Loucy (cell line): ENCODE measurements at regions not wholly inside any gene's neighbourhood (a gene's known extent, or its start where the extent isn't known, plus 50 kb on each side); places are given as distances from the start of the nearest gene placed in this dataset.

Experiments used
- H2AFZ ChIP-seq: fragments of 200-600 bp; sonication (generic); 2 replicates; pipeline ENCODE4 v1.6.0; 2016; ENCODE audit warnings: antibody characterized with exemption, mild to moderate bottlenecking, low read length, moderate library complexity
- H3F3A ChIP-seq: fragments of 200-600 bp; 2 replicates; pipeline ENCODE4 v1.6.0; 2016; ENCODE audit warnings: antibody characterized with exemption, low read depth, mild to moderate bottlenecking
- H3K27me3 ChIP-seq: fragments of 200-600 bp; sonication (generic); 2 replicates; pipeline ENCODE4 v1.6.1; 2014; ENCODE audit warnings: low read length, mild to moderate bottlenecking; ENCODE audit not compliant: insufficient read depth, poor library complexity, severe bottlenecking
- H3K36me3 ChIP-seq: fragments of 200-600 bp; sonication (generic); 2 replicates; pipeline ENCODE4 v1.6.1; 2016; ENCODE audit warnings: low read length; ENCODE audit not compliant: insufficient read depth
- H3K4me1 ChIP-seq: fragments of 200-600 bp; sonication (generic); 2 replicates; pipeline ENCODE4 v1.5.1; 2014; ENCODE audit warnings: low read length, mild to moderate bottlenecking; ENCODE audit not compliant: insufficient read depth, poor library complexity, severe bottlenecking
- H3K4me2 ChIP-seq: fragments of 200-600 bp; sonication (generic); 2 replicates; pipeline ENCODE4 v1.6.0; 2014; ENCODE audit warnings: antibody characterized with exemption, low read length, low read depth, mild to moderate bottlenecking; ENCODE audit not compliant: poor library complexity, severe bottlenecking
- H3K4me3 ChIP-seq: fragments of 200-600 bp; sonication (generic); 2 replicates; pipeline ENCODE4 v1.5.1; 2014; ENCODE audit warnings: low read length, mild to moderate bottlenecking, mixed read lengths; ENCODE audit not compliant: poor library complexity, severe bottlenecking
- H3K79me2 ChIP-seq: fragments of 200-600 bp; sonication (generic); 2 replicates; pipeline ENCODE4 v1.6.1; 2014; ENCODE audit warnings: low read length; ENCODE audit not compliant: insufficient read depth
- H3K9ac ChIP-seq: fragments of 200-600 bp; sonication (generic); 2 replicates; pipeline ENCODE4 v1.6.0; 2014; ENCODE audit warnings: mild to moderate bottlenecking, low read depth, low read length, moderate library complexity; ENCODE audit not compliant: poor library complexity, severe bottlenecking
- H3K9me2 ChIP-seq: fragments of 200-600 bp; sonication (generic); replicated peaks from 2 replicates; pipeline ENCODE4 v1.6.1; 2016; ENCODE audit warnings: low read depth, low read length, mixed read lengths
- H3K9me3 ChIP-seq: fragments of 200-600 bp; sonication (generic); 2 replicates; pipeline ENCODE4 v1.6.1; 2014; ENCODE audit warnings: mild to moderate bottlenecking, antibody characterized with exemption, low read length, low read depth; ENCODE audit not compliant: insufficient read depth
- H4K20me1 ChIP-seq: fragments of 200-600 bp; sonication (generic); 2 replicates; pipeline ENCODE4 v1.6.0; 2014; ENCODE audit warnings: antibody characterized with exemption, low read length, mild to moderate bottlenecking; ENCODE audit not compliant: insufficient read depth, poor library complexity, severe bottlenecking
- EZH2phosphoT487 ChIP-seq: fragments of 200-600 bp; IDR thresholded peaks from 2 replicates; pipeline ENCODE4 v1.6.1; 2018; ENCODE audit warnings: antibody characterized with exemption, mild to moderate bottlenecking, moderate library complexity, borderline replicate concordance
- TF ChIP-seq, protein P1 (sequence below): fragments of 200-600 bp; sonication (generic); conservative IDR thresholded peaks from 2 replicates; pipeline ENCODE4 v1.5.1; 2014; ENCODE audit warnings: mild to moderate bottlenecking, antibody characterized with exemption, low read length

DNA sequence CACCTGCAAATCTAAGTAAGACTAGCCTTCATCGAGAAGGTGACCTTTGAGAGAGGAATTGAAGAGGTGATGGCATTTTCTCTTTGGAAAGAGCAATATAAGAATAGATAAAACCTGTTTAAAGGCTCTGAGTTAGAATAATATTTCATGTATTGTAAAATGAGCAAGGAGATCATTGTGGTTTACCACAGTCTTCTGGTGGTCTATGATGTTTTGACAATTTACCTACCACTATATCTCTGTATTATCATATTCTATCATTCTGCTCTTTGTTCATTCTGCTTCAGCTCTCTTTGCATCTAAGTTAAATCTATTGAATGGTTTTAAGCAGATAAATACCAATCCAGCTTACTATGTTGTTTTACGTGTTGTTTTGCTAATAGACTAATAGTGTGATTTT, 982.3 kb downstream of the SI start:
- H3K79me2 ChIP-seq, result no peaks in the 10 kb centered on the region
- TF ChIP-seq EZH2phosphoT487, result no peak
- TF ChIP-seq, protein P1, sequence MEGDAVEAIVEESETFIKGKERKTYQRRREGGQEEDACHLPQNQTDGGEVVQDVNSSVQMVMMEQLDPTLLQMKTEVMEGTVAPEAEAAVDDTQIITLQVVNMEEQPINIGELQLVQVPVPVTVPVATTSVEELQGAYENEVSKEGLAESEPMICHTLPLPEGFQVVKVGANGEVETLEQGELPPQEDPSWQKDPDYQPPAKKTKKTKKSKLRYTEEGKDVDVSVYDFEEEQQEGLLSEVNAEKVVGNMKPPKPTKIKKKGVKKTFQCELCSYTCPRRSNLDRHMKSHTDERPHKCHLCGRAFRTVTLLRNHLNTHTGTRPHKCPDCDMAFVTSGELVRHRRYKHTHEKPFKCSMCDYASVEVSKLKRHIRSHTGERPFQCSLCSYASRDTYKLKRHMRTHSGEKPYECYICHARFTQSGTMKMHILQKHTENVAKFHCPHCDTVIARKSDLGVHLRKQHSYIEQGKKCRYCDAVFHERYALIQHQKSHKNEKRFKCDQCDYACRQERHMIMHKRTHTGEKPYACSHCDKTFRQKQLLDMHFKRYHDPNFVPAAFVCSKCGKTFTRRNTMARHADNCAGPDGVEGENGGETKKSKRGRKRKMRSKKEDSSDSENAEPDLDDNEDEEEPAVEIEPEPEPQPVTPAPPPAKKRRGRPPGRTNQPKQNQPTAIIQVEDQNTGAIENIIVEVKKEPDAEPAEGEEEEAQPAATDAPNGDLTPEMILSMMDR, result no peak
- peaks cover 6% of the 10 kb centered on the region for H3K4me1 ChIP-seq
- no peaks in the 10 kb centered on the region for H3K27me3 ChIP-seq
- H3K36me3 ChIP-seq, result no peaks in the 10 kb centered on the region
- no peak overlapping the region for H2AFZ ChIP-seq
- H3F3A ChIP-seq, result no peaks in the 10 kb centered on the region
- H3K4me3 ChIP-seq, result no peak overlapping the region
- no peak overlapping the region for H3K9ac ChIP-seq
- H3K9me3 ChIP-seq, result no peaks in the 10 kb centered on the region
- no peaks in the 10 kb centered on the region for H4K20me1 ChIP-seq
- no peaks in the 10 kb centered on the region for H3K9me2 ChIP-seq
- peak overlapping the region; percentile 19 for H3K4me2 ChIP-seq

DNA sequence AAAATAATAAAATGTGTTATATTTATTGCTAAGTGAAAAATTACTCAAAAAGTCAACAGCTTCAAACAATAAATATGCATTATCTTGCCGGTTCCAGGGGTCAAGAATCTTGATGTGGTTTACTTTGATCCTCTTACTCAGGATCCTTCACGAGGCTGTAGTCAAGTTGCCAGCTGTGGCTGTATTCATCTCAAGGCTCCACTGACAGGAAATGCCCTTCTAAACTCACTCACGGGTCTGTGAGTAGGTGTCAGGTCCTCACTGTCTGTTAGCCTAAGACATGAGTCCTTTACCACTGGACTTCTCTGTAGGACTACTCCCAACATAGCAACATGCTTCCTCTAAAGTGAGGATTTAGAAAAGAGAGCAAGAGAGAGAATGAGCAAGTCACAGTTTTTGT, 983.0 kb downstream of the SI start:
- Histone ChIP-seq H3K79me2 (no peaks in the 10 kb centered on the region), H3F3A (no peaks in the 10 kb centered on the region), H3K4me2 (peak overlapping the region; percentile 19), H3K36me3 (no peaks in the 10 kb centered on the region), H3K9ac (no peak overlapping the region), H3K4me1 (peaks cover 6% of the 10 kb centered on the region), H4K20me1 (no peaks in the 10 kb centered on the region), H3K9me2 (no peaks in the 10 kb centered on the region), H3K27me3 (no peaks in the 10 kb centered on the region), H3K9me3 (no peaks in the 10 kb centered on the region), H2AFZ (no peak overlapping the region), H3K4me3 (no peak overlapping the region)
- TF ChIP-seq EZH2phosphoT487, result no peak
- TF ChIP-seq, protein P1, result no peak

DNA sequence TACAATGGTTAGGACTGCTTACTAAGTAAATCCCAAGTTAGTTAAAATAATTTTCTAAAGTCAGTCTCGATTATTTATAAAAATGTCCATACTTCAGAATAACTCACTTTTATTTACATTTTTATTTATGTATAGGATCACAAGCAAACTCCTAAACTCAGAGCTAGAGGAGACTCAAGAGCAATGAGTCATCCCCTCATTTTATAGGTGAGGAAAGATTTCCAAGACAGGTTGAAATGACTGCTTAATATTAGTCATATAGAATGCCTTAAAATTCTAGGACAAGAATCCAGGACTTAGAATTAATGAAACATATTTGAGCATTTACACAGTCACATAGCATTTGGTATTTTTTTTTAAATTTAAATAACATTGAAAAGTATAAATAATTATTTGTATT, 983.8 kb downstream of the SI start:
- H3K4me1 ChIP-seq, result peaks cover 6% of the 10 kb centered on the region
- H3K36me3 ChIP-seq, result no peaks in the 10 kb centered on the region
- no peak overlapping the region for H3K4me3 ChIP-seq
- H3K4me2 ChIP-seq, result no peak overlapping the region
- TF ChIP-seq, protein P1, result no peak
- no peak for TF ChIP-seq EZH2phosphoT487
- no peaks in the 10 kb centered on the region for H3K9me3 ChIP-seq
- no peaks in the 10 kb centered on the region for H3K79me2 ChIP-seq
- H2AFZ ChIP-seq, result no peak overlapping the region
- H3K9ac ChIP-seq, result no peak overlapping the region
- H3F3A ChIP-seq, result no peaks in the 10 kb centered on the region
- H4K20me1 ChIP-seq, result no peaks in the 10 kb centered on the region
- H3K27me3 ChIP-seq, result no peaks in the 10 kb centered on the region
- H3K9me2 ChIP-seq, result no peaks in the 10 kb centered on the region
